Mucosa of rectum (tissue), 2 donors: ENCODE measurements at regions not wholly inside any gene's neighbourhood (a gene's known extent, or its start where the extent isn't known, plus 50 kb on each side); places are given as distances from the start of the nearest gene placed in this dataset.

Source experiments
- H3K27ac ChIP-seq, 2 donors: one replicate each; pipeline ENCODE4 v1.7.0; 2013; ENCODE audit warnings: inconsistent platforms in 2 of 2, low read depth in 2 of 2, low read length in 2 of 2
- H3K27me3 ChIP-seq, 2 donors: one replicate each; pipeline ENCODE4 v1.7.0; 2013; ENCODE audit warnings: low read length in 2 of 2; ENCODE audit not compliant: control insufficient read depth in 2 of 2, insufficient read depth in 2 of 2
- H3K36me3 ChIP-seq, 2 donors: one replicate each; pipeline ENCODE4 v1.7.0; 2013; ENCODE audit warnings: low read length in 2 of 2; ENCODE audit not compliant: control insufficient read depth in 2 of 2, insufficient read depth in 2 of 2
- H3K4me1 ChIP-seq, 2 donors: one replicate each; pipeline ENCODE4 v1.7.0; 2013; ENCODE audit warnings: low read length in 2 of 2, mild to moderate bottlenecking in 1 of 2; ENCODE audit not compliant: control insufficient read depth in 2 of 2, insufficient read depth in 2 of 2
- H3K4me3 ChIP-seq, 2 donors: one replicate each; pipeline ENCODE4 v1.7.0; 2013; ENCODE audit warnings: low read length in 2 of 2
- H3K9ac ChIP-seq, 2 donors: one replicate each; pipeline ENCODE4 v1.7.0; 2013; ENCODE audit warnings: low read length in 2 of 2, low read depth in 1 of 2, mild to moderate bottlenecking in 1 of 2
- H3K9me3 ChIP-seq, 2 donors: one replicate each; pipeline ENCODE4 v1.7.0; 2013; ENCODE audit warnings: low read length in 2 of 2; ENCODE audit not compliant: control insufficient read depth in 2 of 2
- donor health status: healthy.
- donor health status: Normal muscosa, but diverticular disease.

- no peak overlapping the region for H3K4me3 ChIP-seq
- no peaks in the 10 kb centered on the region for H3K27me3 ChIP-seq
- no peaks in the 10 kb centered on the region for H3K4me1 ChIP-seq
- H3K9ac ChIP-seq: no peak overlapping the region
- no peak overlapping the region for H3K27ac ChIP-seq
- H3K9me3 ChIP-seq: no peaks in the 10 kb centered on the region
- H3K36me3 ChIP-seq: no peaks in the 10 kb centered on the region
Observed at GRCh38 chr10:55043540-55043939, 242.5 kb upstream of the PCDH15 start.

- H3K4me3 ChIP-seq: no peak overlapping the region
- no peaks in the 10 kb centered on the region for H3K9me3 ChIP-seq
- no peaks in the 10 kb centered on the region for H3K4me1 ChIP-seq
- no peak overlapping the region for H3K9ac ChIP-seq
- H3K36me3 ChIP-seq: no peaks in the 10 kb centered on the region
- no peaks in the 10 kb centered on the region for H3K27me3 ChIP-seq
- no peak overlapping the region for H3K27ac ChIP-seq
Observed at GRCh38 chr10:55033061-55033460, 232.0 kb upstream of the PCDH15 start.

- Histone ChIP-seq H3K9ac (no peak overlapping the region), H3K4me3 (no peak overlapping the region), H3K36me3 (no peaks in the 10 kb centered on the region), H3K4me1 (no peaks in the 10 kb centered on the region), H3K9me3 (no peaks in the 10 kb centered on the region), H3K27ac (no peak overlapping the region), H3K27me3 (no peaks in the 10 kb centered on the region)
Observed at GRCh38 chr10:55024713-55025112, 223.7 kb upstream of the PCDH15 start.

GRCh38 chr10:55019439-55019838, 218.4 kb upstream of the PCDH15 start:
- Histone ChIP-seq H3K4me1 (no peaks in the 10 kb centered on the region), H3K27me3 (no peaks in the 10 kb centered on the region), H3K4me3 (no peak overlapping the region), H3K9me3 (no peaks in the 10 kb centered on the region), H3K27ac (no peak overlapping the region), H3K36me3 (no peaks in the 10 kb centered on the region), H3K9ac (no peak overlapping the region)

GRCh38 chr10:55013318-55013717, 212.3 kb upstream of the PCDH15 start:
- Histone ChIP-seq H3K9me3 (no peaks in the 10 kb centered on the region), H3K27ac (no peak overlapping the region), H3K4me1 (no peaks in the 10 kb centered on the region), H3K9ac (no peak overlapping the region), H3K27me3 (no peaks in the 10 kb centered on the region), H3K36me3 (no peaks in the 10 kb centered on the region), H3K4me3 (no peak overlapping the region)

GRCh38 chr10:55002420-55002819, 201.4 kb upstream of the PCDH15 start:
- Histone ChIP-seq H3K27ac (no peak overlapping the region), H3K4me1 (no peaks in the 10 kb centered on the region), H3K9ac (no peak overlapping the region), H3K27me3 (no peaks in the 10 kb centered on the region), H3K9me3 (no peaks in the 10 kb centered on the region), H3K4me3 (no peak overlapping the region), H3K36me3 (no peaks in the 10 kb centered on the region)

GRCh38 chr10:55001422-55001821, 200.4 kb upstream of the PCDH15 start:
- no peak overlapping the region for H3K27ac ChIP-seq
- H3K4me3 ChIP-seq: no peak overlapping the region
- no peaks in the 10 kb centered on the region for H3K27me3 ChIP-seq
- H3K36me3 ChIP-seq: no peaks in the 10 kb centered on the region
- H3K9ac ChIP-seq: no peak overlapping the region
- no peaks in the 10 kb centered on the region for H3K9me3 ChIP-seq
- H3K4me1 ChIP-seq: no peaks in the 10 kb centered on the region

GRCh38 chr10:54993148-54993547, 192.1 kb upstream of the PCDH15 start:
- no peaks in the 10 kb centered on the region for H3K36me3 ChIP-seq

GRCh38 chr10:54985732-54986131, 184.7 kb upstream of the PCDH15 start:
- H3K27ac ChIP-seq: no peak overlapping the region
- H3K27me3 ChIP-seq: no peaks in the 10 kb centered on the region
- no peak overlapping the region for H3K4me3 ChIP-seq
- no peak overlapping the region for H3K9ac ChIP-seq
- no peaks in the 10 kb centered on the region for H3K36me3 ChIP-seq
- H3K4me1 ChIP-seq: no peaks in the 10 kb centered on the region
- H3K9me3 ChIP-seq: no peaks in the 10 kb centered on the region

More at GRCh38 chr10:54993148-54993547, 192.1 kb upstream of the PCDH15 start:
- H3K4me3 ChIP-seq: no peak overlapping the region
- no peaks in the 10 kb centered on the region for H3K9me3 ChIP-seq
- no peak overlapping the region for H3K27ac ChIP-seq
- no peaks in the 10 kb centered on the region for H3K4me1 ChIP-seq
- no peak overlapping the region for H3K9ac ChIP-seq
- H3K27me3 ChIP-seq: no peaks in the 10 kb centered on the region

- no peaks in the 10 kb centered on the region for H3K9me3 ChIP-seq
- no peak overlapping the region for H3K9ac ChIP-seq
- H3K36me3 ChIP-seq: no peaks in the 10 kb centered on the region
- H3K4me3 ChIP-seq: no peak overlapping the region
- H3K4me1 ChIP-seq: no peaks in the 10 kb centered on the region
- no peak overlapping the region for H3K27ac ChIP-seq
- H3K27me3 ChIP-seq: no peaks in the 10 kb centered on the region
Observed at GRCh38 chr10:54983255-54983654, 182.2 kb upstream of the PCDH15 start.
